HG02870 (cell line): ENCODE measurements at regions not wholly inside any gene's neighbourhood (a gene's known extent, or its start where the extent isn't known, plus 50 kb on each side); places are given as distances from the start of the nearest gene placed in this dataset.

Experiments
- ATAC-seq: cut with Tn5 transposase; IDR thresholded peaks from one replicate; pipeline ENCODE4 v1.9.1; 2021; ENCODE audit warnings: mild to moderate bottlenecking, moderate library complexity; ENCODE audit not compliant: unreplicated experiment

DNA sequence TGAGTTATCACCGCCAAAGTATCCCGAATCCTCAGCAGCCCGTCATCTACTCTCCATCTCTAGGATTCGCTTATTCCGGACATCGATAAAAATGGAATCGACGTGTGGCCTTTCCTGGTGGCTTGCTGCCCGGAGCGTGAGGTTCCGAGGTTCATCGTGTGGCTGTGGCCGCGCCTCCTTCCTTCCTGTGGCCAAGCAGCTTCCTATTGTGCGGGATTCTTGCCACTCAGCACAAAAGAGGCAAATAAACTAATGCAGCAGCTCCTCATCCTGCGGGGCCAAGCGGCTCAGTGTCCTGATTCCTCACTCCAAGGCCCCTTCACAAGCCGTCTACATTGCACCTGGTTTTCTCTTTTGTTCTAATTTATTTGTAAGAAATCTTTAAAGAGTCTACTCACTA lies 800.9 kb downstream of the CDH9 start:
- ATAC-seq, result no peak

DNA sequence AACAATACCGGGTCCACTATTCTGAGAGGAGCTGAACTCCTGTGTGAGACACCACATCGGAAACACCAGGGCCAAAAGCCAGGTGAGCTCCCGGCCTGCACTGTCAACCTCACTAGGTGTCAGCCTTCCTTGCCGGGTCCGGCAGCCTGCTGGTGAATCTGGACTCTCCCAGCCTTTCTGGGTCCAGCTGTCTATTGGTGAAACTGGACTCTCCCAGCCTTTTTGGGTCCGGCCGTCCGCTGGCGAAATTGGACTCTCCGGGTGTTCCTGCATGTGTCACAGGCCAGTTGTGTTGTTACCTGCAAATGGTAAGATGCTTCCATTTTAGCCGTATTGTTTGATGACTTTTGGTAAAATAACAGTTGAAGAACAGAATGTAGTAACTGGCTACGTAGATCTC lies 801.5 kb downstream of the CDH9 start:
- ATAC-seq, result no peak

- ATAC-seq, result no peak
Measured at GRCh38 chr5:26232706-26233105, 805.7 kb downstream of the CDH9 start.

DNA sequence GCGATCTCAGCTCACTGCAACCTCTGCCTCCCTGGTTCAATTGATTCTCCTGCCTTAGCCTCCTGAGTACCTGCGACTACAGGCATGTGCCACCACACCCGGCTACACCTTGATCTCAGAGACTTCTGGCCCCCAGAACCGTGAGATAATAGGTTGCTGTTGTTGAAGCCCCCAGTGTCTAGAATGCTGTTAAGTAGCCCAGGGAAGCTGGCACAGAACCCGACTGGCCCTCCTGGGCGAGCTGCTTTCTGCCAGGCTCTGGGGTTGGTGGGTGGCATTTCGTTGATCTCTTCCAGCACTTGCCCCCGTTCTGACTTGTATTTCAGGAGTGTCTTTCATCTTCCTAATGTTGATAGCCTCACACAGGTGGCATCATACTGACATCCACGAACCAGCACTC lies 807.1 kb downstream of the CDH9 start:
- ATAC-seq, result no peak

GRCh38 chr5:26229848-26230247 lies 808.5 kb downstream of the CDH9 start:
- no peak for ATAC-seq

GRCh38 chr5:26227245-26227644 lies 811.1 kb downstream of the CDH9 start:
- no peak for ATAC-seq

- no peak for ATAC-seq
Measured at GRCh38 chr5:26205121-26205520, 833.3 kb downstream of the CDH9 start.

- no peak for ATAC-seq
Measured at GRCh38 chr5:26193626-26194025, 844.8 kb downstream of the CDH9 start.

DNA sequence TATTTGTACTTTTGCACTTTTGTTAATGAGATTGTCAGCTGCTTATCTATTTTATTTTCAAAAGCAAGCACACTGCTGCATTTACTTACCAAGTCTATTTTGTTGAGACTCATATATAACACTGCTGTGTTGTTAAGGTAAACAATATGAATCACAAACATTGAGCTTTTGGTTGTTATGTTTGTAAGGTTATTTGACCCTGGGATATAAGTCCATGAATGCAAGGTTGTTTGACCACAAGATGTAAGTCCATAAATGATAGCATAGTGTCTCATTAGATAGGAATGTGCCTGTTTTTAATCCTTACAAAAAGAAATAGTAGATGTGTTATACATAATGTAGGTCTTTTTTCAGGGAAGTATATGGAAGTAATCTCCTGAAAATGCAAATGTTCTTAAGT lies 845.9 kb downstream of the CDH9 start:
- ATAC-seq, result no peak

DNA sequence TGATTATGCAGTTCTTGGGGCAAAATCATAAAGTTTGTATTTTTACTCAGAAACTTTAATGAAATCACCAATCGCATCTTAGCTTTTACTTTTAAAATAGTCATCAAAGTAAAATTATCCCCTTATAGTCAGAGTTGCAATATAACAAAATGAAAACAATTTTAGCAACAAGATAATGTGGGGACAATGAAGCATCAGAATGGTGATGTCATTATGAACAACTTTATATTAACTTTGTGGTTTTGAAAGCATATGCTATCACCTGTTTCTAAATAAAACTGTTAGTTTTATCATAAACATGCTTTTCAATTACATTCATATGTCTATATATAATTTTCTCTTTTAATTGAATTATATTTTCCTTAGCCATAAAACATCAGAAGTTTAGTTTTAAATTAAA lies 856.8 kb downstream of the CDH9 start:
- ATAC-seq, result no peak

GRCh38 chr5:26148569-26149107 lies 889.7 kb downstream of the CDH9 start:
- no peak for ATAC-seq

DNA sequence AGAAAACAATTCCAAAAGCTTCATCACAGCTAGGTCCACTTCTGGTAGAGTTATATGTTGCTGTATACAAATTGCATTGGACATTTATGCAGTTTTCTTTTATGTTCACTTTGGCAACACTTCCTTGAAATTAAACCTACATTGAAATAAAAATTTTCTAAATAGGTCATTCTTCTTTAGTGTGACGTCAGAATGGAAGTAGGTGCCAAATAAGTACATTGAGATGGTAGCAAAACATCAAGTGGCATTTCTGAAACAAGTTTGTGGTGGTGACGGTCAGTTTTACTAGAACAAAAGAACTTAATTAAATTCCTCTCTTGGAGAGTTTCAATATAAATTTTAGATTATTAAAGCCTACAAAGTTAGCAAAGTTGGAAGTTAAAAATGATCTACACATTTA lies 895.1 kb downstream of the CDH9 start:
- no peak for ATAC-seq

DNA sequence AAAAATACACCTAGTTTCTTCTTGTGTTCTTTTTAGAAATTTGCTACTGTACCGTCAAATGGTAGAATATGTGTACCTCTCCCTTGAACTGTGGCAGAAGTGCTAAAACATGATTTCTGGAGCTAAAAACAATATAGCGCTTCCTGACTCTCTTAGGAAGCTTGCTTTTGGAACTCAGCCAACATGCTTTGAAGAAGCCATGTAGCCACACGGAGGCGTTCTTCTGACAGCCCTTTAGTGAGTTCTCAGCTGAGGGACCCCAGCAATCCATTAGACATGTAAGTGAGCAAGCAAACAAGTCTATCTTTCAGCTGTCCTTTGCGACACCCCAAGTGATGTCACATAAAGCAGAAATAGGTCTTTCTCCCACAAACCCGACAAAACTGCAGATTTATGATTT lies 917.0 kb downstream of the CDH9 start:
- no peak for ATAC-seq

DNA sequence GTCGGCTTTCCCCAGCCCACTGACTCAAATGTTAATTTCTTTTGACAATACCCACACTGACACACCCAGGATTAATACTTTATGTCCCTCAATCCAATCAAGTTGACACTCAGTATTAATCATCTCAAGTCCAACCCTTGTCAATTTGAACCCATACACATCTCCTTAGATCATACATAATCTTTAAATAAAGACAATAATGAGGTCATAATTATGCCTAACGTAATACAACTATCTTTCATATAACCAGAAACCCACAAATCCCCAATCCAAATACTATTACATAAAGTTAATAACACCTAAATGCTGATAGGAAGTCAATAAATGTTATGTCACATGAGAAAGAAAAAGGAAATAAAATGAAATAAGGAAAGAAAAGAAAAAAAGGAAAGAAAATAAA lies 934.2 kb downstream of the CDH9 start:
- ATAC-seq, result no peak

- no peak for ATAC-seq
Measured at GRCh38 chr5:26060212-26060611, 978.2 kb downstream of the CDH9 start.

GRCh38 chr5:26054594-26054993 lies 983.8 kb downstream of the CDH9 start:
- no peak for ATAC-seq

DNA sequence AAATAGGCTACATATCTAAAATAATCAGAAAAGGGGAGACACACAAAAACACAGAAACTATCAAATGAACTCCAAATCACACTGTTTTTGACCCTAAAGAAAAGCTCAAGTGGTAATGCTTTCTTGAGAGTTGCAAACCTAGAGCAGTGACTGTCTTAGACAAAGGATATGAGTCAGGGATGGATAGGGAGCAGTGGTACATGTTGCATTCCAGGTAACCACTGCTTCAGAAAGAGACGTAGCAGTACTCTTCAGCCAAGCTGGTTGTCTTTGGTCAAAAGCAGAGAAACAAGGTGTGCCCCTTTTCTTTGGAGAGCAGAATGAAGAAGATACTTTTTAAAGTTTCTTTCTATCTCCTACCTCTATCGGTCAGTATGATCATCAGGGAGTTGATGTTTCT lies 1003.6 kb downstream of the CDH9 start:
- ATAC-seq, result no peak

GRCh38 chr5:26031481-26031880 lies 1006.9 kb downstream of the CDH9 start:
- no peak for ATAC-seq

DNA sequence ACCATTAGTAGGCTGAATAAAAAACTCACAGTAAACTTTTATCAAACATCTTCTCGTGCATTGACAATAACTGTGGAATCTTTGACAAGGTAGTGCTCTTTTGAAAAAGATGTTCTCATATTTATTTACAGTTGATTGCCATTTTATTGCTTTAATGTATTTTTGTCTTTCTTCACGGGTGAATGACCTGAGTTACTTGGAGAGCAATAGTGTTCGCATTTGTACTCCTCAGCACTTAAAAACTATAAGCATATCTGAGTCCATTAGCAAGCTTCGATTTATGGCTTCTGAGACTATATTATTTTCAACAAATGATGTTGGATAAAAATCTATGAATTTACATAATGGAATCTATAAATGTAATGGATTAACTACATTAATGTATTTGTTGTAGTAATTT lies 1012.3 kb downstream of the CDH9 start:
- no peak for ATAC-seq

DNA sequence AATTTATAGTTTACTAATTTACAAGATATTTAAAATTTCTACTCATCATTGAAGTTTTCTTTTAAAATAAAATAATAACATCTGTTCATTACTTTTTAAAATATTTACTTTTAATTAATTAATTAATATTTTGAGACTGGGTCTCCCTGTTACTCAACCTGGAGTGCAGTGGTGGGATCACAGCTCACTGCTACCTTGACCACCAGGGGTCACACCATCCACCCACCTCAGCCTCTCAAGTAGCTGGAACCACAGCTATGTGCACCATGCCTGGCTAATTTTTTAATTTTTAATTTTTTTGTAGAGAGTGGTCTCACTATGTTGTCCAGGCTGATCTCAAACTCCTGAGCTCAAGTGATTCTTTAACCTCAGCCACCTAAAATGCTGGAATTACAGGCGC lies 1013.6 kb downstream of the CDH9 start:
- ATAC-seq, result no peak

GRCh38 chr5:26023361-26023760 lies 1015.0 kb downstream of the CDH9 start:
- ATAC-seq, result no peak

DNA sequence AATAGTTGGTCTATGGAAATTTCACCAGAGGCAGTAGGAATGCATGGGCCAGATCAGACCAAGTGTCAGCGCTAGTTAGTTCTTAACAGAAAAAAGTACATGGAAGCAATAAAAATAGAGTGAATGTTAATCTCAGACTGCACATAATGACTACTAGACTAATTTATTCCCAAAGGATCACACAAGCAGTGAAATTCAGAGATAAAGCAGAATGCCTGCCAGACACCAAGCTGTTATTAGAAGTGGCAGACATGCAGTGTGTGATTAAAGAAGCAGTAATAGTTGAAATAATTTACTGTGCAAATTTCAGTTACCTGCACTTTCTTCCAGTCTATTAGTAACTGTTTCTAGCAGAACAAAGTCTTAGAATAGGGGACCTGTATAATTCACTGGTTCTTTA lies 1024.2 kb downstream of the CDH9 start:
- ATAC-seq, result no peak

GRCh38 chr5:26012078-26012477 lies 1026.3 kb downstream of the CDH9 start:
- ATAC-seq, result no peak

DNA sequence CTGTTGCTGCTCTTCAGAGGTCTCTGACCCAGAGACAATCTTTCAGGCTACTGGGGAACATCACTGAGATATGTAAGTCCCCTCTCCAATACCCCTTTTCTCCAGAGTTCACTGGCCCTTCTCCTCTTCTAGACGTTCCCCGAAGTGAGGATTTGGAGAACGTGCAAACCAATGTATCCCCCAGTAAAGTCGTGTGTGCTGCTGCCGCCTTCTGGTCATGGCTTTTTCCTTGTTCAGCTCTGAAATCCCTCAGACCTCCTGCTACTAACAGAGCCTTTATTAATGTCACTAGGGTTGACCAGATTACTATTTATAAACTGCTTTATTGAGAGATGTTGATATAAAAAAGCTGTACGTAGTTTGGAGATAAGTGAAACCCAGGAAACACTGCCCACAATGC lies 1028.6 kb downstream of the CDH9 start:
- ATAC-seq, result no peak
